ENCODE measurements at regions not wholly inside any gene's neighbourhood (a gene's known extent, or its start where the extent isn't known, plus 50 kb on each side); places are given as distances from the start of the nearest gene placed in this dataset.
"Not testable (repeated sequence)": the region's sequence is repeated elsewhere in the genome, so short reads cannot be mapped to it uniquely, and the experiment has no call there.

- no peak for DNase-seq (ENCODE audit: low read depth)
Observed at GRCh38 chr14:49106741-49107667, 479.2 kb downstream of the RPS29 start.

- DNase-seq (ENCODE audit: low read depth) = no peak
Observed at GRCh38 chr14:49105956-49106355, 480.2 kb downstream of the RPS29 start.

GRCh38 chr14:49105512-49105911 lies 480.7 kb downstream of the RPS29 start:
- DNase-seq (ENCODE audit: low read depth) = no peak

- no peak for DNase-seq (ENCODE audit: low read depth)
Observed at GRCh38 chr14:49092345-49092744, 493.8 kb downstream of the RPS29 start.

GRCh38 chr14:49089107-49089506 lies 497.1 kb downstream of the RPS29 start:
- no peak for DNase-seq (ENCODE audit: low read depth)

- not testable (repeated sequence) for DNase-seq (ENCODE audit: low read depth)
Observed at GRCh38 chr14:49073292-49073691, 512.9 kb downstream of the RPS29 start.

GRCh38 chr14:49058511-49058910 lies 527.7 kb downstream of the RPS29 start:
- no peak for DNase-seq (ENCODE audit: low read depth)

- DNase-seq (ENCODE audit: low read depth) = no peak
Observed at GRCh38 chr14:49057838-49058510, 528.2 kb downstream of the RPS29 start.

- no peak for DNase-seq (ENCODE audit: low read depth)
Observed at GRCh38 chr14:49056021-49056420, 530.2 kb downstream of the RPS29 start.

- DNase-seq (ENCODE audit: low read depth) = no peak
Observed at GRCh38 chr14:49052521-49052920, 533.7 kb downstream of the RPS29 start.

- no peak for DNase-seq (ENCODE audit: low read depth)
Observed at GRCh38 chr14:49051328-49052060, 534.7 kb downstream of the RPS29 start.

- DNase-seq (ENCODE audit: low read depth) = no peak
Observed at GRCh38 chr14:49050822-49051221, 535.4 kb downstream of the RPS29 start.

- DNase-seq (ENCODE audit: low read depth) = no peak
Observed at GRCh38 chr14:49049711-49050110, 536.5 kb downstream of the RPS29 start.

GRCh38 chr14:49044981-49045380 lies 541.2 kb downstream of the RPS29 start:
- no peak for DNase-seq (ENCODE audit: low read depth)

GRCh38 chr14:49036984-49037516 lies 549.1 kb downstream of the RPS29 start:
- DNase-seq (ENCODE audit: low read depth) = no peak

- no peak for DNase-seq (ENCODE audit: low read depth)
Observed at GRCh38 chr14:49036266-49036665, 549.9 kb downstream of the RPS29 start.

- no peak for DNase-seq (ENCODE audit: low read depth)
Observed at GRCh38 chr14:49033131-49033530, 553.0 kb downstream of the RPS29 start.

- DNase-seq (ENCODE audit: low read depth) = not testable (repeated sequence)
Observed at GRCh38 chr14:49031710-49032109, 554.5 kb downstream of the RPS29 start.

- no peak for DNase-seq (ENCODE audit: low read depth)
Observed at GRCh38 chr14:49019467-49020115, 566.6 kb downstream of the RPS29 start.

GRCh38 chr14:49017447-49017846 lies 568.7 kb downstream of the RPS29 start:
- DNase-seq (ENCODE audit: low read depth) = no peak

GRCh38 chr14:49016381-49016780 lies 569.8 kb downstream of the RPS29 start:
- no peak for DNase-seq (ENCODE audit: low read depth)

GRCh38 chr14:49014476-49014875 lies 571.7 kb downstream of the RPS29 start:
- no peak for DNase-seq (ENCODE audit: low read depth)

Measured in ELR (cell line).